ENCODE measurements at regions not wholly inside any gene's neighbourhood (a gene's known extent, or its start where the extent isn't known, plus 50 kb on each side); places are given as distances from the start of the nearest gene placed in this dataset.
"Not testable (repeated sequence)": the region's sequence is repeated elsewhere in the genome, so short reads cannot be mapped to it uniquely, and the experiment has no call there.

DNA sequence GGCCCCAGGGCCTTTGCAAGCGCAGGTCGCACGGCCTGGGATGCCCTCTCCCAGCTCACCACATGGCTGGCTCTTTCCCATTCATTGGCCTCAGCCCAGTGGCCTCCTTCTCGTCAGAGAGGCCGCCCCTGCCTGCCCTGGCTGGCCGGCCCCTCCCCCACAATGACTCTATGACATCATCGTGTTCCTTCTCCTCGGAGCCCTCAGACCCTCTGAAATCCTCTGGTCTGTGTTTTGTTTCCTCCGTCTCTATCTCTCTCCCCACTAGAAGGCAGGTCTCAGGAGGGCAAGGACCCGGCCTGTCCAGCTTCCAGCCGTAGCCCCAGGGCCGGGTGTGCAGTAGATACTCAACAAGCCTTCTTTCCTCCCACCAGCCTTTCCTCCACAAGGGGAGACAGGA is 164.8 kb upstream of the FOXF1 start:
- Histone ChIP-seq H3K27ac (no peak overlapping the region), H3K4me3 (no peak overlapping the region), H3K4me1 (peaks cover 0 to 10% (median 6%) of the 10 kb centered on the region in 10 experiments; a peak in 8 of 20 replicates), H4K20me1 (no peaks in the 10 kb centered on the region; a peak in 3 of 22 replicates), H3K36me3 (no peaks in the 10 kb centered on the region), H3K27me3 (peaks cover 0 to 31% (median 23%) of the 10 kb centered on the region in 11 experiments; a peak in 13 of 22 replicates), H3K9ac (no peak overlapping the region), H3K4me2 (no peak overlapping the region), H3K9me3 (replicated peaks in 1 of 11) (no peaks in the 10 kb centered on the region)
- no peak for TF ChIP-seq Cebpa-rat (IDR thresholded peaks at IDR 0.05)

DNA sequence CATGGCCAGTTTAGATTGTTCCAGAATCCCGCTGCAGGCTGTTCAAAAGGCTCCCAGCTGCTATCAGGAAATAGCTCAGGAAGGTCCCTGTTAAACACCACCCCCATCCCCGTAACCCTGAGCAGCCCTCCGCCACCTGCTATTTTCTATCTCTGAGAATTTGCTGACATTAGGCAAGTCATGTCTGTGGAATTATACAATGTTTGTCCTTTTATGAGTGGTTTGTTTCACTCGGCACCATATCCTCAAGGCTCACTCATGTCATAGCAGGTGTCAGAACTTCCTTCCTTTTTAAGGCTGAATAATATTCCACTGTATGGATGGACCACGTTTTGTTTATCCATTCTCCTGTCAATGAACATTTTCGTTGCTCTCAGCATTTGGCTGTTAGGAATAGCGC is 164.3 kb upstream of the FOXF1 start:
- Histone ChIP-seq H3K4me3 (no peak overlapping the region), H3K27ac (no peak overlapping the region), H3K27me3 (peaks cover 0 to 31% (median 23%) of the 10 kb centered on the region in 11 experiments; a peak in 13 of 22 replicates), H3K9me3 (replicated peaks in 1 of 11) (no peaks in the 10 kb centered on the region), H4K20me1 (no peaks in the 10 kb centered on the region; a peak in 3 of 22 replicates), H3K36me3 (no peaks in the 10 kb centered on the region), H3K4me2 (no peak overlapping the region), H3K4me1 (peaks cover 0 to 7% (median 5%) of the 10 kb centered on the region in 10 experiments; a peak in 8 of 20 replicates), H3K9ac (no peak overlapping the region)
- TF ChIP-seq Cebpa-rat (IDR thresholded peaks at IDR 0.05): no peak

DNA sequence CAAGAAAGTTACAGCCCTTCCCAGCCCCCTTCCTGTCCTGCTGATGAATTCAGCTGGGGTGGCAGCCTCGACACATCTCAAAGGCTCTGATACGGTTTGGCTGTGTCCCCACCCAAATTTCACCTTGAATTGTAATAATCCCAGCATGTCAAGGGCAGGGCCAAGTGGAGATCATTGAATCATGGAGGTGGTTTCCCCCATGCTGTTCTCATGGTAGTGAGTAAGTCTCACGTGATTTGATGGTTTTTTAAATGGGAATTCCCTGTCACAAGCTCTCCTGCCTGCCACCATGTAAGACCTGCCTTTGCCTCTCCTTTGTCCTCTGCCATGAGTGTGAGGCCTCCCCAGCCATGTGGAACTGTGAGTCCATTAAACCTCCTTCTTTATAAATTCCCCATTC is 163.2 kb upstream of the FOXF1 start:
- peaks cover 0 to 4% (median 0%) of the 10 kb centered on the region in 10 experiments; a peak in 4 of 20 replicates for H3K4me1 ChIP-seq
- H4K20me1 ChIP-seq: no peaks in the 10 kb centered on the region; a peak in 3 of 22 replicates
- H3K9ac ChIP-seq: no peak overlapping the region
- no peak for TF ChIP-seq Cebpa-rat (IDR thresholded peaks at IDR 0.05)
- no peak overlapping the region for H3K4me3 ChIP-seq
- no peaks in the 10 kb centered on the region for H3K9me3 ChIP-seq (replicated peaks in 1 of 11)
- no peak overlapping the region for H3K27ac ChIP-seq
- no peak overlapping the region for H3K4me2 ChIP-seq
- H3K36me3 ChIP-seq: no peaks in the 10 kb centered on the region
- peaks cover 0 to 31% (median 23%) of the 10 kb centered on the region in 11 experiments; a peak in 13 of 22 replicates for H3K27me3 ChIP-seq

DNA sequence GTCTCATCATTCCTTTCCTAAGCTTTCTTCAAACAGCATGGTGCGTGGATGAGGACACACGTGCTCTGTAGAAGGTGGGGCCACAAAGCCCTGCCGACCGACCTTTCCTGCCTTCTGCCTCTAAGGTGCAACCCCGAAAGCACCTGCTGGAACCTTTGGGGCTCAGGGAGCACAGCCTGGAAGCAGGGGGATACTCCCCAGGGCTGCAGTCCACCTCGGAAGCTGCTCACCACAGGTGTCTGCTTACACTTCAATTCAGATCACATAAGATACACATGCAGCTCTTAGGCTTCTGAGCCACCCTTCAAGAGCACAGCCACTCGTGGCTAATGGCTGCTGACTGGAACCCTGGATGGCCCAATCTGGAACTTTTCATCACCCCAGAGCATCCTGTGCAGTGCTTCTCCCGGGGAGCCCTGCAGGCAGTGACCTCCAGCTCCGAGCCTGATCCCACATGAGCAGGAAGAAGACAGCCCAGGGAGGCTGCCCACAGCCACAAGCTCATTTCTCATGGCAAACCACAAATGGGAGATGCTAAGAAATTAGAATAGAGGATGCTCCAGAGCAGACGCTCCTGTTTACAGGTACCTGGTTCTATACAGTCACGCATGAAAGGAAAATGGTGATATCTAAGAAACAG is 162.3 kb upstream of the FOXF1 start:
- H3K27me3 ChIP-seq: peaks cover 0 to 22% (median 17%) of the 10 kb centered on the region in 11 experiments; a peak in 13 of 22 replicates
- no peaks in the 10 kb centered on the region for H3K4me1 ChIP-seq
- H4K20me1 ChIP-seq: no peaks in the 10 kb centered on the region; a peak in 3 of 22 replicates
- no peak overlapping the region for H3K27ac ChIP-seq
- H3K4me3 ChIP-seq: no peak overlapping the region
- no peak overlapping the region for H3K9ac ChIP-seq
- no peak overlapping the region for H3K4me2 ChIP-seq
- H3K36me3 ChIP-seq: no peaks in the 10 kb centered on the region
- no peaks in the 10 kb centered on the region for H3K9me3 ChIP-seq (replicated peaks in 1 of 11)
- TF ChIP-seq Cebpa-rat (IDR thresholded peaks at IDR 0.05): no peak

DNA sequence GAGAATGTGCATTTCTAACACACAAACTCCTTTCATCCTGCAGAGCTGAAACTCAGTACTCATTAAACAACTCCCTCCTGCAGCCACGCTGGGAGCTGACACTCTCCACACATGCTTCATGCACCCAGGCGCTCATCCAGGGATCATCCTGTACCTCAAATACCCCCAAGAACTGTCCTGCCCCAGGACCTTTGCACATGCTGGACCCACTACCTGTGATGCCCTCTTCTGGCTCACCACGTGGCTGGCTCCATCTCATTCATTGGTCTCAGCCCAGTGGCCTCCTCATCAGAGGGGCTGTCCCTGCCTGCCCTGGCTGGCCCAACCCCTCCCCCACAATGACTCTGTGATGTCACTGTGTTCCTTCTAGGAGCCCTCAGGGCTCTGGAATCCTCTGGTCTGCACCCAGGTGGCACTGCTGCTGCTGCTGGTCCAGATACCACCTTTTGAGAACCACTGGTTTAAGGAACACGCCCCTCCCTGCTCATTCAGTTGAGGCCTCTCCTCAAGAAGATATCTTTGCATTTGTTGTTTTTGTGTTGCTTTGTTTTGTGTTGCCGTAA is 160.9 kb upstream of the FOXF1 start:
- no peaks in the 10 kb centered on the region for H3K36me3 ChIP-seq
- no peak overlapping the region for H3K4me3 ChIP-seq
- TF ChIP-seq Cebpa-rat (IDR thresholded peaks at IDR 0.05): no peak
- no peaks in the 10 kb centered on the region; a peak in 3 of 22 replicates for H4K20me1 ChIP-seq
- H3K9me3 ChIP-seq (replicated peaks in 1 of 11): no peaks in the 10 kb centered on the region
- no peak overlapping the region for H3K27ac ChIP-seq
- peaks cover 0 to 9% (median 5%) of the 10 kb centered on the region in 11 experiments; a peak in 9 of 22 replicates for H3K27me3 ChIP-seq
- no peaks in the 10 kb centered on the region for H3K4me1 ChIP-seq
- no peak overlapping the region for H3K4me2 ChIP-seq
- H3K9ac ChIP-seq: no peak overlapping the region

DNA sequence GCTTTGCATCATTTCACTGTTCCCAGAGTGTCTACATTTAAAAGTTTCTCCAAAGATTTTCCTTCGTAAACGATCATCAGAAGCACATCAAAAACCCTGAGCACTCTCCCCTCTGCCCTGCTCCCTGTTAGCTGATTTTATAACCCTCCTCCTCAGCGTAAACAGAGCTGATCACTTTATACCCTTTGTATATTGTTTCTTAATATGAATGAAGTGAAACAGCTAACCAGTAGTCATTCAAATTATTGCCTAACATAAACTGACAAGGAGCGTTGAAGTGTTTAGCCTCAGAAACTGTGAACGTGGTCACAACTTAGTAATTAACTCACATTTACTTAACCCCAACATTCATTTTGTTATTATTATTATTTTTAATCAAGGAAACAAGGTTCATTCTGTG is 160.0 kb upstream of the FOXF1 start:
- Histone ChIP-seq H3K4me1 (no peaks in the 10 kb centered on the region), H3K9me3 (replicated peaks in 1 of 11) (peaks cover 0 to 2% (median 0%) of the 10 kb centered on the region in 11 experiments; a peak in 3 of 22 replicates), H3K4me3 (no peak overlapping the region), H4K20me1 (no peaks in the 10 kb centered on the region; a peak in 3 of 22 replicates), H3K4me2 (no peak overlapping the region), H3K27ac (no peak overlapping the region), H3K36me3 (no peaks in the 10 kb centered on the region), H3K27me3 (peaks cover 0 to 5% (median 0%) of the 10 kb centered on the region in 11 experiments; a peak in 4 of 22 replicates), H3K9ac (no peak overlapping the region)
- TF ChIP-seq Cebpa-rat (IDR thresholded peaks at IDR 0.05): no peak

DNA sequence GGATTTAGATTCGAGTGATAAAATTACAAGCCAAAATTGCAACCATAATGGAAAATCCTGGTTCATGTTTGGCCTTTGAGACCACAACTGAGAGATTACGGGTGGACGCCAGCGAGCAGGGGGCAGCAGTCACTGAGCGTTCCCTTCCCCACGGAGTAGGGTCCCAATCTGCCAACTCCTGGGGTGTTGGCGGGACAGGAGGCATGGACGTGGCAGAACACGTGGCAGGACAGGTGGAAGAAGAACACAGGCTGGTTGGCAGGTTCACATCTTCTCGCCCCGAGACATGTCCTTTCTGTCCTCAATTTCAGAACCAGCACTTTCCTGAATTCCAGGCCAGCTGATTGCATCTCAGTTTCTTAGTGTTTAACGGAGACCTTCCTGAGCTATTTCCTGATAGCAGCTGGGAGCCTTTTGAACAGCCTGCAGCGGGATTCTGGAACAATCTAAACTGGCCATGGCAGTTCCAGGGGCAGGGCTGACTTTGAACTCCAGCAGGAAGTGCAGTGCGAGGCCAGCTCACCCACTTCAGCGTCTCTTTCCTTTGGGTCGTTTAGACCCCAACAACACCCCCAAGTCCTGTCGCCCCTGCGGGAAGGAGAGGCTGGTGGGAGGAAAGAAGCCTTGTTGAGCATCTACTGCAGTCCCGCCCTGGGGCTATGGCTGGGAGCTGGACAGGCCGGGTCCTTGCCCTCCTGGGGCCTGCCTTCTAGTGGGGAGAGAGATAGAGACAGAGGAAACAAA is 159.1 kb upstream of the FOXF1 start:
- Histone ChIP-seq H3K27ac (no peak overlapping the region), H3K4me1 (no peaks in the 10 kb centered on the region), H3K4me3 (no peak overlapping the region), H3K27me3 (peaks cover 0 to 5% (median 0%) of the 10 kb centered on the region in 11 experiments; a peak in 4 of 22 replicates), H3K4me2 (no peak overlapping the region), H3K9me3 (replicated peaks in 1 of 11) (peaks cover 0 to 11% (median 6%) of the 10 kb centered on the region in 11 experiments; a peak in 12 of 22 replicates), H4K20me1 (no peaks in the 10 kb centered on the region; a peak in 3 of 22 replicates), H3K9ac (no peak overlapping the region), H3K36me3 (no peaks in the 10 kb centered on the region)
- no peak for TF ChIP-seq Cebpa-rat (IDR thresholded peaks at IDR 0.05)

DNA sequence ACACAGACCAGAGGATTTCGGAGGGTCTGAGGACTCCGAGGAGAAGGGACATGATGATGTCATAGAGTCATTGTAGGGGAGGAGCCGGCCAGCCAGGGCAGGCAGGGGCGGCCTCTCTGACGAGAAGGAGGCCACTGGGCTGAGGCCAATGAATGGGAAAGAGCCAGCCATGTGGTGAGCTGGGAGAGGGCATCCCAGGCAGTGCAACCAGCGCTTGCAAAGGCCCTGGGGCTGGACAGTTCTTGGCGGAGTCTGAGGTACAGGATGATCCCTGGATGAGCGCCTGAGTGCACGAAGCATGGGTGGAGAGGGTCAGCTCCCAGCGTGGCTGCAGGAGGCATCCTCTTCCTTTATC is 158.6 kb upstream of the FOXF1 start:
- not testable (repeated sequence) for H4K20me1 ChIP-seq, H3K4me1 ChIP-seq, H3K27me3 ChIP-seq, H3K27ac ChIP-seq, H3K4me3 ChIP-seq, H3K9ac ChIP-seq, H3K4me2 ChIP-seq, H3K36me3 ChIP-seq
- H3K9me3 ChIP-seq (replicated peaks in 1 of 11): peaks cover 0 to 12% (median 7%) of the 10 kb centered on the region in 11 experiments; a peak in 12 of 22 replicates

DNA sequence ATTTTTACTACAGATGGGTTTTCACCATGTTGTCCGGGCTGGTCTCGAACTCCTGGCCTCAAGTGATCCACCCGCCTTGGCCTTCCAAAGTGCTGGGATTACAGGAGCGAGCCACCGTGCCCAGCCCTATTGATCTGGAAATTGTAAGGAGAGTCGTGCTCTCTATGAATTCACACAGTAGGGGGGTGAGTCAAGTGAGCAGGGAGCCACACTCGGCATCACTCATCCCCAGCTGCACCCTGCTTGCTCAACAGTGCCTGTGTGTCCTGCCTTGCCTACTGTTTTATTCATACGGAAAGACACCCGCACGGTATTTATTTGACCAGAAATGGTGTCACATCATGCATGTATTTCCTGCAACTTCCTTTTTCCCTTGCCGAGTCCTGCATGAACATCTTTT is 157.2 kb upstream of the FOXF1 start:
- H3K9me3 ChIP-seq (replicated peaks in 1 of 11): peaks cover 0 to 12% (median 7%) of the 10 kb centered on the region in 11 experiments; a peak in 12 of 22 replicates
- H3K4me3 ChIP-seq: no peak overlapping the region
- H3K27me3 ChIP-seq: peaks cover 0 to 5% (median 0%) of the 10 kb centered on the region in 11 experiments; a peak in 4 of 22 replicates
- H3K36me3 ChIP-seq: no peaks in the 10 kb centered on the region
- H4K20me1 ChIP-seq: no peaks in the 10 kb centered on the region; a peak in 3 of 22 replicates
- no peaks in the 10 kb centered on the region for H3K4me1 ChIP-seq
- no peak overlapping the region for H3K9ac ChIP-seq
- H3K27ac ChIP-seq: no peak overlapping the region
- no peak overlapping the region for H3K4me2 ChIP-seq
- no peak for TF ChIP-seq Cebpa-rat (IDR thresholded peaks at IDR 0.05)

Data from BLaER1 treated with 17β-estradiol and CSF1 and Interleukin-3, amounts not matched to agents 10 nM and 100 nM (cell line).